ENCODE measurements at regions not wholly inside any gene's neighbourhood (a gene's known extent, or its start where the extent isn't known, plus 50 kb on each side); places are given as distances from the start of the nearest gene placed in this dataset.
A peak's percentile ranks its signal among the peaks of the same experiment; 100 is the strongest.

DNA sequence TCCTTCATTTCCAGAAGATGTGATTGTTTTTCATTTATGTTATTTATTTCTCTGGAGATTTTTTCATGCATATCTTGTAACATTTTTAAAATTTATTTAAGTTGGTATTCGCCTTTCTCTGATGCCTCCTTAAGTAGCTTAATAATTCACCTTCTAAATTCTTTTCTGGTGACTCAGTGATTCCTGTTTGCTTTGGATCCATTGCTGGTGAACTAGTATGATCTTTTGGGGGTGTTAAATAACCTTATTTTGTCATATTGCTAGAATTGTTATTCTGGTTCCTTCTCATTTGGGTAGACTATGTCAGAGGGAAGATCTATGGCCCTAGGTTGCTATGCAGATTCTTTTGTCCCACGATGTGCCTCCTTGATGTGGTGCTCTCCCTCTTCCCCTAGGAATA is 1347.2 kb upstream of the B3GALT2 start:
- DNase-seq (ENCODE audit: low spot score), result no peak

DNA sequence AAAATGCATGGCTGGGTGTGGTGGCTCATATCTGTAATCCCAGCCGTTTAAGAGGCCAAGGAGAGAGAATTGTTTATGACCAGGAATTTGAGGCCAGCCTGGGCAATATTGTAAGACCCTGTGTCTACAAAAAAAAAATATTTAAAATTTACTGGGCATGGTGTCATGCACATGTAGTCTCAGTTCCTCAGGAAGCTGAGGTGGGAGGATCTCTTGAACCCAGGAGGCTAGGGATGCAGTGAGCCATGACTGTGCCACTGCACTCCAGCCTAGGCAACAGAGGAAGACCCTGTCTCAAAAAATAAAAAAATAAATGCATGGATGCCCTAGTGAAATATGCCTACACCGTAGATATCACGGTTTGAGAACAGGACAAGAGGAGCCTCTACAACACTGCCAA is 1331.2 kb upstream of the B3GALT2 start:
- no peak for DNase-seq (ENCODE audit: low spot score)

DNA sequence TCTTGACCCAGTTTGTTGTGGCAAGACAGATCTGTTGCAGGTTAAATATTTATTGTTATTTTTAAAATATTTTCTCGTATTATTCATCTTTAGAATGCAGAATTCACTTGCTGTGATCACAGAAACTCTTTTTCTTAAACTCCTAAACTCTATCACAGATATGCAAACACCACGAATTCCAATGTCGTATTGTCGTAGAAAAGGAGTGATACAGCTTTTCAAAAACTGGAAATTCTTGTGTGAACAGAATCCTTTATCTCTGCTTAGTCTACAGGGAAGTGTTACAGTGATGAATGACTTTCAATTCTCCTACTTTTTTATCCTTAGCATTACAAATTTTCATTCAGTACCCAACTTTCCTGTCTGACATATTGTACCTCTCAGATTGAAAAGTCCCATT is 1329.5 kb upstream of the B3GALT2 start:
- DNase-seq (ENCODE audit: low spot score), result no peak

DNA sequence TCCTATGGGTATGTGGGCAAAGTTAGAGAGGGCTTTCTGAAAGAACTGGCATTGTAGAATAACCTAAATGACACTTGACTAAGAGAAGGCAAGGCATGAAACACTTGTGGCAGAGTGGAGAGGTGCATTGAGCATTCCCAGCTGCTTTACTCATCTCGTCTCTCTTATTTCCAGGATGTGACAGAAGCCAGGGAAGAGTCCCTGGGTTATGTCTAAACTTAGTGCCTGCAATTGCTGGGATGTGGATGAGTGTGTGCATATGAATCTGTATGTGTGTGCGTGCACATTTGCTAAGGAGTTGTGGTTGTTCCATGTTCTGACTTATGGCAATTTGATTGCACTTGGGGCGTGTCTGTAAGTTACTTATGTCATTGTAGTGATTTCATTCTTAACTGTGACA is 1326.5 kb upstream of the B3GALT2 start:
- no peak for DNase-seq (ENCODE audit: low spot score)

DNA sequence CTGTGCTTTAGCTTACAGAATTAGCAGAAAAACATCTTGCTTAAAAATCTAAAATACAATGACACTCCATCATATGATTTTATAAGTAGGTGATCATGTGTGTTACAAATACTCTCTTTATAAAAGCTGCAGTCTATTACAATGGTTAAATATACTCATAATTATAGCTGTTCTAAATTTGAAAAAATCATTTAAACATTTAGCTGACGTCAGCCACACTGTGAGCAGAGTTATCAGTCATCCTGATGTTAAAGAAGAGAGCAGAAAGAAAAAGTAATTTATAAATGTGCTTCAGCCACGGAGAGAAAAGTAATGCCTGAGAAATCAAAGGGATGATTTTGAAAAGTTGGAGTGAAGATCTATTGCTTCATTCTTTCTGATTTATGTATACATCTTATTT is 1325.9 kb upstream of the B3GALT2 start:
- no peak for DNase-seq (ENCODE audit: low spot score)

DNA sequence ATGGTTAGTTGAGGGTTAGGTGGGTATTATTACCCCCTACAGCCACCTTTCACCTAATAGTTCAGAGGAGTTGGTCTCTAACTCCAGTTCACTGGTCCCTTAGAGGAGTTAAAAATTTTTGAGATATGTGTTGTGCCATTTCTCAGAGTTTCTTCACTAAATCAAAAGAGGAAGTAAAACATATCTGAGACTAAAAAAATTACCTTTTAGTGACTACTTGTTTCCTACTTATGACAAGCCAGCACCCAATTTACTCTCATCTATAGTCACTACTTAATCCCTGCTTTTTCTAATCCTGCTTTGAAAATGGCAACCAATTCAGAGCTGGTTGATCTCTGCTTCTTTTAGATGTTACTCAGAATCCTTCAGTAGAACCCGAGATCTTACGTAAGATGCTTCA is 1316.8 kb upstream of the B3GALT2 start:
- no peak for DNase-seq (ENCODE audit: low spot score)

DNA sequence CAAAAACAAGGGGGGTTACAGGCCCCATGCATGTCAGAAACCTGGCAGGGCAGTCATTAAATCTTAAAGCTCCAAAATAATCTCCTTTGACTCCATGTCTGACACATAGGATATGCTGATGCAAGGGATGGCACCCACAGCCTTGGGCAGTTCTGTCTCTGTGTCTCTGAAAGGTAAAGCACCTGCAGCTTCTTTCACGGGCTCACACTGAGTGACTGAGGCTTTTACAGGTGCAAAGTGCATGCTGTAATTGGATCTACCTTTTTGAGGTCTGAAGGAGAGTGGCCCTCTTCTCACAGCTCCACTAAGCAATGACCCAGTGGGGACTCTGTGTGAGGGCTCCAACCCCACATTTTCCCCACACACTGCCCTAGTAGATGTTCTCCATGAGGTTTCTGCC is 1309.0 kb upstream of the B3GALT2 start:
- DNase-seq (ENCODE audit: low spot score), result no peak

DNA sequence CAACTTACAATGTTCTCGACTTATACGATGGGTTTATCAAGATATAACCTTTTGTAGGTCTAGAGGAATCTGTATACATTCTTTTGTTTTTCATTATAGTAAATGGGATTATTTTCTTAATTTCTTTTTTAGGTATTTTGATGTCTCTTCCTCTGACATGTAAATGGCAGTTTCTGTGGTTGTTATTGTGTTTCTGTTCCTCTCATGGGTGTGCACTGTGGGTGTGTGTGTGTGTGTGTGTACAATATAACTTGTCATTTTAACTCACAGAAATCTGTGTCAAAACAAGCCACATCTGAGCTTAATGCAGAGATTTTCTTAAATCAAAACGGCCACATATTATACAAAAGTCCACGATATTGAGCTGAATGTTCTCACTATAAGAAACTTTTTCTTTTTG is 1300.8 kb upstream of the B3GALT2 start:
- no peak for DNase-seq (ENCODE audit: low spot score)

DNA sequence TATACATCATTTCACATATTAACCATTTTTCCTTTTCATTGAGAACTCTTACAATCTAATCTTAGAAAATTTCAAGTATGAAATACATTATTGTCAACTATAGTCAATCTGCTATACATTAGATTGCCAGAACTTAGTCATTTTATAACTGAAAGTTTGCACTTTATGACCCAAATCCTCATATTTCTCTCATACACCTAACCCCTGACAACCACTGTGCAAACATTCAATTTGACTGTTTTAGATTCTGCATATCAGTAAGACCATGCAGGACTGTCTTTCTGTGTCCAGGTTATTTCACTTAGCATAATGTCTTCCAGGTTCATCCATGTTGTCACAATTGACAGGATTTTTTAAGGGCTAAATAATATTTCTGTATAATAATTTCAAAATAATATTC is 1299.0 kb upstream of the B3GALT2 start:
- DNase-seq (ENCODE audit: low spot score), result no peak

DNA sequence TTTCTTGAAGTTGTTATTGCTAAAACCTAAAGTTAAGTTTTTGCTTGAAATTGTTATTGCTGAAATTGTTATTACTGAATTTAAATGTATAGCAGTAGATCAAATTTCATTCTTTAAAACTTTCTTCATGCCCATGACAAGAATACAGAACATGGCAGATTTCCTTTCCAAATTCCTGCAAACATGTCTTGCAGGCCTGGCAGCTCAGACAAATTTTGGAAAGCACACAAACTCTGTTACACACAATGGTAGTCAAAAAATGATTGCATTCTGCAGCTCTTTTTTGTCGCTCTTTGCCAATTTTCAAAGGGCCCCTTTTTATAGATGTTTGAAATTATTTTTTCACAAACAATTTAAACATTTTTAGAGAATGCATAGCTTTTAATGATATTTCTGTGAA is 1292.3 kb upstream of the B3GALT2 start:
- DNase-seq (ENCODE audit: low spot score), result no peak

DNA sequence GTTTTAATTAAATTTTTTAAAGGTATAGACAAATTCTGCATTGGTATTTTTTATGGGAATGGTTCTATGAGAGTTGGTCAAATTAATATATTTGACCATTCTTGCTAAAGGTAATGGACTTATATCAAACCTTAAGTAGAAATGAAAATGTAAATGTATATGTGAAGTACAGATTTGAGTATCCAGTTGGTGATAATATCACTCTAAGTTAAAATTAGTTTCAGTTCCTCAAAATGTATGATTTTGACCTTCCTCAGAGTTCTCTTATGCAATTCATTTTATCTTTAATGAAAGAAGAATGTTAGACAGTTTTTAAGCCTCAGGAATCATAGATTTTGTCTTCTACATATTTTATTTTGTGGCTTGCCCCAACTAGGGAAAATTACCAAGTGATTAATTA is 1291.5 kb upstream of the B3GALT2 start:
- no peak for DNase-seq (ENCODE audit: low spot score)

DNA sequence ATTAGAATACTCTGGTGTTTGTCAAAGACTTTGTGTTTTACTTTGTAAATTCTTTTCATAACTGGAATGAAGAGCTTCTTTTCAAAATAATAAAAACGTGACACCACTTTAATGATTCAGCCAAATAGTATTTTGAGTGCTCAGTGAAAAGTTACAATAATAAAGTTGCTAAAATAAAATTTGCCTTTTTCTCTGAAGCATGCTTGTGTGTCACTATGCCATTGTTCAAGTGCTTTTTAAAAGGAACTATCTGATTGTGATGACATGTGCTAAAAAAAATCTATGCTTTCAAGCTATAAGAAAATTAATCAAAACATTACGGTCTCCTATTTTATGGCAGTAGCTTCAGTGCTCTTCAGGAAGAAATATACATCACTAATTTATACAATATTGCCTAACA is 1290.5 kb upstream of the B3GALT2 start:
- no peak for DNase-seq (ENCODE audit: low spot score)

DNA sequence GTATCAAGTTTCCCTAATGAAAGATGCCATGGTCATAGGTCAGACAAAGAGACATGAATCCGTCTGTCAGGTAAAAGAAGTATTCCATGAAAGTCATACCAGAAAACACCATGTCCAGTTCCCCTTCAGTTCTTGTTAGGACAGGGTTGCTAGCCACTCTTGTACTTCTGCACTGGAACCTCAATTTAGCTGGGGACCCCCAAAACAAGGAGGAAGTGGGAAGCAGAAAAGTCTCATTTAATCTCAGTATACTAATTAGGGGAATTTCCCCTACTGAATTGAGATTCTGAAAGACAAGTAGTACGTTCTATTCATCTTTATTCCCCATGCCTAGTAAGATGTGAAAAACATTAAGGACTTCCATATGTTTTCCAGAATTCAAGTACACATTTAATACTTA is 1289.9 kb upstream of the B3GALT2 start:
- no peak for DNase-seq (ENCODE audit: low spot score)

DNA sequence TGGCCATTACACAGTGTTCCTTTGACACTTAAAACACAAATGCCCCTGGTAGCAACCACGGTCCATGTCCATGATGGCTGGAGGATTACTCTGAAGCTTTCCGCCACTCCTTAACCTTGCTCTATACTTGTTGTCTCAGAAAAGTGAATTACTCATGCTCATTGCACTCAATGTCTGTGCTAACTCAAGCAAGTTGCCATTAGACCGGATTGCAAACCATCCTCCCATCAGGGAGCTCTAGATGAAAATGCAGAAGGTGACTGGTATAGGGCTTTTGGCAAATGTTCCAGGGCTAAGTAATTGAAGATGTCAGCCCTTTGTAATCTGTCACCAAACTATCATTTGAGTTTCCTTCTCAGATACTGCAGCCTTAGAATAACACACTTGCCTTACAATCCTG is 1288.3 kb upstream of the B3GALT2 start:
- no peak for DNase-seq (ENCODE audit: low spot score)

DNA sequence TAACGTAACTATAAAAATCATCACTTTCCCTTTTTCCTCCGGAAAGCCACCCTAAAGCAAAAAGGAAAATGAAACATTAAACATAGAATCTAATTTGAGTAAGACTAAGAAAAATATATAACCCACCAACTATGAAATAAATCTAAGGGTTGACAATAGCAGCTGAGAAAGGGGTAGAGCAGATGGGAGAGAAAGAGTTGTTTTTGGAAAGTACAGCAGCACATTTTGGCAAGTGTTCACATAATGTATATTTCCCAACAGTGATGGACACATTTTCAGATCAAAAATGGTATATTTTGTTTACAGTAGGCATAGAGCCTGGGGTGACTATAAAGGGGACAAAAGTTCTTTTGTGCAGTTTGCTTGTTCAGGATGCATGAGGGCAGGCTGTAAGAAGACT is 1287.4 kb upstream of the B3GALT2 start:
- DNase-seq (ENCODE audit: low spot score), result no peak

DNA sequence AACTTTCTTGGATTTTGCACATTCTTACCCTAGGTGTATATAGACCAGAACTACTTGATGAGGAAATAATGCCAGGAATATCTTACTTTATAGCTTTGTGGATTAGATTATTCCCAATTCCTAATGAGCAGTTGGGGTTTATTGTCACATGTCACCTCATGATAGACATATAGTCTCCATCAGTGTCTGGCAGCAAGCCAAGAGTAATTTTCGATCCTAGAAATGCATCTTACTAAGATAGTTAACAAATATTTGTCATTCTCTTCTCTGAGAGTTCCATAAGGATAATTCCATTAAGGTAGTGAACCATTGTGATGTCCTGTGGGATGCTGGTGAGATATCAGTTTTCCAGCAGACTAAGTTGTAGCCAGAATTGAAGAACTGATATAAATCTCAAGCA is 1282.9 kb upstream of the B3GALT2 start:
- no peak for DNase-seq (ENCODE audit: low spot score)

DNA sequence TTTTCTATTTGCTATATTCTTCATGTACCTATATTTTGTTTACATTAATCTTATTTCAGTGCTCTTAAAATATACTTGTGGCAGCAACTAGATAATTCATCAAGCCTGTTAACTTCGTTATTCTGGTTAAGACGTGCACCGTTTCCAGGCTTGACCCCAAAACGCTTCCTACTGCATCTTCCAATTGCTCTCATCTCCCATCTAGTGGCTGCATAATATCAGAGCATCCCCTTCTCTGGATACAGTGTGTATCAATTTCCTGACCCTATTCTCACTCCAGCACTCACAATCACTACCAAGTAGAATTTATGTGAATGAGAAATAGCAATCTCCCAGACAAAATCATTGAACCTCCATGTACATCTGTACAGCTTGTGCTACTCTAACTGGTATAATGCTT is 1280.3 kb upstream of the B3GALT2 start:
- no peak for DNase-seq (ENCODE audit: low spot score)

DNA sequence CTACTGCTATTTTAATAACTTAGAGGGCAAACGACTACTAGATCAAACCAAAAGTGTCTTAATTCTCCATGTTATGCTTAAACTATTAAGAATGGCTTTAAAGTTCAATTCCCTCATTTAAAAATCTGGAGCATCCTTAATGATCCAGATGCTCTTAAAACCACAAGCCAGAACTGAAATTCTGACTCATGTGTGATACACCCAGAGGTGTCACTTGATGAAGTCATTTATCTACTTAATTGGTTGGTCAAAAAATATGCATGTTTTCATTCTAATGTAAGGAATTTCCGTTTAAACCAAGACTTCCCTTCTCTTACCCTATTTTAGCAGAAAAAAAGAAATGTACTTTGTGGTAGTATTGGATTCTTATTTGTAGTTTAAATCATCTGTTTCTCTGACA is 1261.2 kb upstream of the B3GALT2 start:
- DNase-seq (ENCODE audit: low spot score), result no peak

DNA sequence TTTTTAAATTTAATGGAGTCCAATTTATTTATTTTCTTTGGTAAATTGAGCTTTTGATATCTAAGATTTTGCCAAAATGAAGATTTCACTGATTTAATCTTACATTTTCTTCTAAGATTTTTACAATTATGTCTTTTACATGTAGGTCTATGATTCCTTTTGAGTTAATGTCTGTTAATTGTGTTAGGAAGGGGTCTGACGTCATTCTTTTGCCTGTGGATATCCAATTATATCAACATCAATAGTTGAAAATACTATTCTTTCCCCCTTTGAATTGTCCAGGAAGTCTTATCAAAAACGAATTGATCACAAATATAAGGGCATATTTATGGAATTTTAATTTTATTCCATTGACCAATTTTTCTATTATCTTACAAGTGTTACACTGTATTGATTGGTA is 1258.8 kb upstream of the B3GALT2 start:
- DNase-seq (ENCODE audit: low spot score), result no peak

DNA sequence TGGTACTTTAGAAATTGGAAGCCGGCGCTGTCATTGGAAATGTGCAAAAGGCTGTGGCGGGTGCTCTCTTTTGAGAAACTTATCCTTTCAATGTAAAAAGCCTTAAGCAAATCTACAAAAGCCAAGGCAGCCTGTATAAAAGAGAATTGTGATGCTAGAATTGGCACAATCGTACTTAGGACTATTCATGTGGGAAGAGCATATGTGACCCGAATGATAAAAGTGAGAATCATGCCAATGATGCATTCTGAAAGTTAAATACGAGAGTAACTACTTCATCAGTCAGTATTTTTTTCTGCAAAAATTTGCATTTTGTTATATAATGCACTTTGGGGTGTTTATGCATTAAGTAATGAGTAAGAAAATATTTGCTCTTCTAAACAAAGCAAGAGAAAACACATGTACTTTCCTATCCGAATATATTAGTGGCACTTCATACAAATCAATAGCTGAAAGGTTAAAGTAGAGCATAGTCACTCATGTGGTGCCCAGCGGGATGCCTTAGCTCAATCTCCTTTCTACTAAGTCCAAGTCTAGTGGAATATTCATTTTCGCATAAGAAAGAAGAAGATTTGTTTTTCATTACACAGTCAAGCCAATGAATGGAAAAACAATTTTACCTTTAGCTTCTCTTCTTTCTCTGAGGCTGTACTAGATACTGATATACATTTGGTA is 1256.6 kb upstream of the B3GALT2 start:
- DNase-seq (ENCODE audit: low spot score), result peak; percentile 25

DNA sequence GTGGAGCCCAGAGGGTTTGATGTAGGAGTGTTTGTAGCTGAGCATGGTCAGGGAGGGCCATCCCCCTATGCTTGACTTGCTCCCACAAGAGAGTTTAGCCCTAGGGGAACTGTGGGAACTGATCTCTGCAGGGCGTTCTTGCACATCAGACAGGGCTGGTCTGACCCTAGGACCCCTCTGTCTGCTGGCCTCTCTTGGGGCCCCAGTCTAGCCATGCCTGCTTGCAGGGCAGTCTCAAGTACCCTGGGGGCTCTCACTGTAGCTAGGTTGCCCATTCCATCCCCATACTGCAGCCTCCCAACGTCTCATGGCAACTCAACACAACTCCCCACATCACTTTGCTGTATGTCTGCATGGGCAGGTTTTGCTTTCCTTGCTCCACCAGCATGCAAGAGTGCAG is 1250.7 kb upstream of the B3GALT2 start:
- no peak for DNase-seq (ENCODE audit: low spot score)

DNA sequence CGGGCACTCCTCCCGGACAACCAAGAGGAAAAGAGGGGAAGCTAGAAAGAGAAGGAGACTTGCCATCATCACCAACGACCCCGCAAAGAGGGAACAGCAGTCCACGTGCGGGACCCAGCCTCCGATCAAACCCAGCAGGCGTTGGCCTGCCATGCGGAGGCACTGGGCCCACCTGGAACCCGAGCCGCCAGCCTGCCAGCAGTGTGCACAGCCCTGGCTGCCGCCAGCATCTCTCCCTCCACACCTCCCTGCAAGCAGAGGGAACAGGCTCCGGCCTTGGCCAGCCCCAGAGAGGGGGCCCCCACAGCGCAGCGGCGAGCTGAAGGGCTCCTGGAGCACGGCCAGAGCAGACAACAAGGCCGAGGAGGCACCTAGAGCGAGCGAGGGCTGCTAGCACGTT is 1244.7 kb upstream of the B3GALT2 start:
- DNase-seq (ENCODE audit: low spot score), result no peak

DNA sequence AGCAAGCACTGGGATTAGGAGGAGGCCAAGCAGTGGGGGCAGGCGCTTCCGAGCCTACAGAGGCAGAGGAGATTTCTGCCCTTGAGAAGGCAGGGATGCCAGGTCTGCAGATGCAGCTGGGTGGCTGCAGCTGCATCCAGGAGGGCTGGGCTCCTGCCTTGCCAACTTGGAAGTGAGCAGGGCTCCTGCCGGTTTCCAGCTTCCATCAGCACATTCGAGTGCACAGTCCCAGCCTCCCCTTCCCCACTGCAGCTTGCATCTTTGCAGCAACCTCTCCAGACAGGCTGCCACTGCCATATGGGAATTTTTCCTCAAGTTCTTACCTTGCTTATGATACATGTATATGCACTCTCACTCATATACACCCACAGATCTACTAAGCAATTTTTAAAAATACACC is 1234.3 kb upstream of the B3GALT2 start:
- DNase-seq (ENCODE audit: low spot score), result no peak

DNA sequence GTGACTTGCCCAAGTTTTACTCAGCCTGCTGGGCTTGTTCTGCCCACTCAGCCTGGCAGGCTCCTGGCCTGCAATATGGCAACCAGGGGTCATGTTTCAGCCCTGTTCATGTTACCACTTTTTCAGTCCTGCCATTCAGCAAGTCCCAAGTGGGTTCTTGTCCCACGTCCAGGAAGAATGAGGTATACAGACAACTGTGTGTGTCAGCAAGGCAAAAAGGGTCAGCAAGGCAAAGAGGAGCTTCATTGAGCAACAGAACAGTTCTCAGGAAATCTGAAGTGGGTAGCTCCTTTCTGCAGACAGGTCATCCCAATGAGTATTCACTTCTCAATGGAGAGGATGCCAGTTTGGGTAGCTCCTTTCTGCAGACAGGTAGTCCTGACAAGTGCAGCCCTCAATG is 1233.3 kb upstream of the B3GALT2 start:
- no peak for DNase-seq (ENCODE audit: low spot score)

DNA sequence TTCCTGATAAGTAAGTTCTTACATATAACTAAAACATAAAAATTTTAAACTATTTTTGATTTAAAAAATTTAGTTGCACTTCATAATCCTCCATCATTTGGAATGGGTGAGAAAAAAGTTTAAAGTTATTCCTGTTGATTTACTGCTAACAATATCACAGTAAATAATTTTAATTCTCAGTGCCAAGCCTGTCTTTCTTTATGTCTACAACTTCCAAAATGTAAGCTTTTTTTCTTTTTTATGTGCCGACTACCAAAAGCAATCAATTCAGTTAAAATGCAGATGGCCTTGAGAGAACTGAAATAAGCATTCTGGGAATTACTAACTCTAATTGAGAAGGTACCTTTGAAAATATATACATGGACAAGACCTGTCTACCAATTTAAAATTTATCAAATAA is 1224.3 kb upstream of the B3GALT2 start:
- DNase-seq (ENCODE audit: low spot score), result no peak

Data from cerebellar cortex (tissue), 1 donor.